Body of pancreas (tissue), 4 donors: ENCODE measurements at regions not wholly inside any gene's neighbourhood (a gene's known extent, or its start where the extent isn't known, plus 50 kb on each side); places are given as distances from the start of the nearest gene placed in this dataset.

Experiments
- ATAC-seq: fragments of 150-250 bp; one replicate; pipeline ENCODE4 v1.9.1; 2016
- DNase-seq, 4 donors: peaks; one replicate each; pipeline ENCODE4 v3.0.0-alpha.2; 2019
- H3K27ac ChIP-seq, 4 donors: fragments of 200-600 bp; sonication (generic); 1 replicate in 3 of 4; 2 replicates in 1 of 4; pipeline versions ENCODE4 v1.5.1 to v1.6.1; 2016 to 2019; ENCODE audit warnings: mild to moderate bottlenecking in 1 of 4, mixed read lengths in 1 of 4, moderate library complexity in 1 of 4
- H3K27me3 ChIP-seq, 2 donors: fragments of 200-600 bp; sonication (generic); one replicate each; pipeline ENCODE4 v1.6.0; 2016; ENCODE audit warnings: mild to moderate bottlenecking in 1 of 2
- H3K36me3 ChIP-seq, 2 donors: fragments of 200-600 bp; sonication (generic); replicated peaks in 1 of 2; 2 replicates each; pipeline ENCODE4 v1.5.1; 2016; ENCODE audit warnings: low read depth in 2 of 2; ENCODE audit not compliant: insufficient read depth in 1 of 2
- H3K4me1 ChIP-seq: fragments of 200-600 bp; sonication (generic); one replicate; pipeline ENCODE4 v1.6.0; 2016
- H3K4me3 ChIP-seq, 2 donors: fragments of 200-600 bp; sonication (generic); 1 replicate in 1 of 2; 2 replicates in 1 of 2; pipeline ENCODE4 v1.5.1; 2016 to 2019
- H3K9me3 ChIP-seq, 3 donors: fragments of 200-600 bp; sonication (generic); 1 replicate in 2 of 3; 2 replicates in 1 of 3; pipeline ENCODE4 v1.5.1; 2016
- POLR2A ChIP-seq, 3 donors: fragments of 450-650 bp; IDR thresholded peaks; one replicate each; pipeline ENCODE4 v1.6.1; 2016; ENCODE audit warnings: antibody characterized with exemption in 3 of 3, mild to moderate bottlenecking in 2 of 3
- WGBS, 2 donors: methylation state at CpG; one replicate each; pipeline ENCODE4 v1.1.5; 2017; 5-methylcytosine and 5-hydroxymethylcytosine counted together
- intact Hi-C: fragments of 100-400 bp; cut with DNase I; formaldehyde crosslinking; loops from one replicate; pipeline ENCODE4 v1.15.1; 2023
- TF ChIP-seq, protein P1 (sequence below), 7 experiments: fragments of 450-650 bp in 4 of 7; fragments of 200-600 bp in 3 of 7; sonication (generic) in 3 of 7; IDR thresholded peaks; one replicate each; pipeline ENCODE4 v1.5.1; 2016 to 2019; ENCODE audit warnings: antibody characterized with exemption in 7 of 7

DNA sequence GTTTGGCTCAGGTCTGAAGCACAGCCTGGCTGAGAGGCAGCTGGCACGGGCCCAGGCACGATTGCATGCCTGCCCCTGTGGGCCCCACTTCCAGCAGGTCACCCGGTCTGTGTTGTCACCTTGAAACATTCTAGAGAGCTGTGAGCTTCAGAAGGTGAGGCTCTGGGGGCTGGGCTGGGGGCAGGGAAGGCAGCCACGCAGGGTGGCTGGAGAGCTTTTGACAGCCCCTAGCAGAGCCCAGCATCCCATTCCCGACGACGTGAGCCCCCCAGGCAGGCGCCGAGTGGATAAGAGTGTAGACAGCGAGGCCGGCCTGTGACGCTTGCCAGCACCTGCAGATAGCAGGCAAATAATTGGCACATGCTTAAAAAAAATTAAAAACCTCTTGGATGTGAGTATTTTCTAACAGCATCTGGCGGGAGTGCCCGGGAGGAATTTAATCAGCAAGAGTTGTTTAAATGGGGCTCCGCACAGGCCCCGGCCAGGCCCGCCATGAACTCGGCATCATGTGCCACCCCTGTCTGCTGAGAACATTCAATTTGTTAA, 212.0 kb upstream of the TBX20 start:
- H3K9me3 ChIP-seq = no peaks in the 10 kb centered on the region
- no peaks in the 10 kb centered on the region for H3K27me3 ChIP-seq
- no peaks in the 10 kb centered on the region for H3K36me3 ChIP-seq
- no peak overlapping the region for H3K27ac ChIP-seq
- DNase-seq = peak; percentile 15 to 59 (median 29)
- ATAC-seq = peak; percentile 55
- intact Hi-C loops = no loop called here
- TF ChIP-seq POLR2A (IDR thresholded peaks at IDR 0.05) = no peak
- TF ChIP-seq, protein P1, sequence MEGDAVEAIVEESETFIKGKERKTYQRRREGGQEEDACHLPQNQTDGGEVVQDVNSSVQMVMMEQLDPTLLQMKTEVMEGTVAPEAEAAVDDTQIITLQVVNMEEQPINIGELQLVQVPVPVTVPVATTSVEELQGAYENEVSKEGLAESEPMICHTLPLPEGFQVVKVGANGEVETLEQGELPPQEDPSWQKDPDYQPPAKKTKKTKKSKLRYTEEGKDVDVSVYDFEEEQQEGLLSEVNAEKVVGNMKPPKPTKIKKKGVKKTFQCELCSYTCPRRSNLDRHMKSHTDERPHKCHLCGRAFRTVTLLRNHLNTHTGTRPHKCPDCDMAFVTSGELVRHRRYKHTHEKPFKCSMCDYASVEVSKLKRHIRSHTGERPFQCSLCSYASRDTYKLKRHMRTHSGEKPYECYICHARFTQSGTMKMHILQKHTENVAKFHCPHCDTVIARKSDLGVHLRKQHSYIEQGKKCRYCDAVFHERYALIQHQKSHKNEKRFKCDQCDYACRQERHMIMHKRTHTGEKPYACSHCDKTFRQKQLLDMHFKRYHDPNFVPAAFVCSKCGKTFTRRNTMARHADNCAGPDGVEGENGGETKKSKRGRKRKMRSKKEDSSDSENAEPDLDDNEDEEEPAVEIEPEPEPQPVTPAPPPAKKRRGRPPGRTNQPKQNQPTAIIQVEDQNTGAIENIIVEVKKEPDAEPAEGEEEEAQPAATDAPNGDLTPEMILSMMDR (IDR thresholded peaks at IDR 0.05) = no peak
- no peak overlapping the region for H3K4me3 ChIP-seq
- 13 to 29% methylated on average over 13 to 18 of the region's 18 CpGs for WGBS, 2 donors
- H3K4me1 ChIP-seq = peaks cover 9% of the 10 kb centered on the region

DNA sequence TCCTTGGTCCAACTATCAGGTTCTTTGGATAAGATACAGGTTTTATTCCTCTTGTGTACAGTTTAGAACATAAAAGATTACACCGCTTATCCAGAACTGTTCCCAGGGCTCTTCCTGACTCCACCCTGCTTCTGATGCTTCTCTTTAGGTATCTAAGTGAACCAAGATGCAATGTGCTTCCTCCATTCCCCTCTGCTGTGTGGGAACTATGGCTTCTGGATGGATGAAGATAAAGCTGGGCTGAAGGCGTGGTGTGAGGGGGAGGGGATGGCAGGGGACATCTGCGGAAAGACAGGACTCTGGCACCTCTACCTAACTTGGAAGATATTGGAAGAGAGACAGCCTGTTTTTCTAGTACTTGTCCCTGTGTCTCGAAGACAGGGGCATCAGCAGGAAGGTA, 209.9 kb upstream of the TBX20 start:
- 56 to 57% methylated on average over 4 of the region's 4 CpGs for WGBS, 2 donors
- no peak overlapping the region for H3K4me3 ChIP-seq
- no peaks in the 10 kb centered on the region for H3K27me3 ChIP-seq
- ATAC-seq (no peak), DNase-seq (no peak)
- no peaks in the 10 kb centered on the region for H3K36me3 ChIP-seq
- no peaks in the 10 kb centered on the region for H3K9me3 ChIP-seq
- no peak overlapping the region for H3K27ac ChIP-seq
- peaks cover 9% of the 10 kb centered on the region for H3K4me1 ChIP-seq
- intact Hi-C loops = no loop called here
- TF ChIP-seq POLR2A (IDR thresholded peaks at IDR 0.05) = no peak
- TF ChIP-seq, protein P1 (IDR thresholded peaks at IDR 0.05) = no peak

DNA sequence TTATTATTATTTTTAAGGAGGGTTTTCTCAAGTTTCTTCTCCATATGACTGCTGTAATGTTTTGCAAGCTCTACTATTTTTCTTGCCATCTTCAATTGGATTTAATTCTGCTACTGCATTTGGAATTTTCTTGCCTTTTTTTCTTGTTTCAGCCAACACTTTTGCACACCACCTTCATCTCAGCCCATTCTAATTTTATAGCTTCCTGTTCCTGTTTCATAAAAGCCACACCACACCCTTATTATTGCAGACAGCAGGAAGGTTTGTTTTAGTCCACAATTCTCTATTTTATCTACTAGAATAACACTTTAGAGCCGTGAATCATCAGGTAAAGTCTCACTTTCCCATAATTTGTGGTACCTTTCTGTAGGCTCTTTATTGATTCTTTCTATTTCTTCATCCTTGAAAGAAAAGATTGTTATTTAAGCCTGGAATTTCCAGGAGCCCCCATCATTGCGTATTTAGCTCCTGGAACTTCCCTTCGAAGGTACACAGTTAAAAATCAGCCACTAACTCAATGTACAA, 209.3 kb upstream of the TBX20 start:
- Histone ChIP-seq H3K9me3 (no peaks in the 10 kb centered on the region), H3K27me3 (no peaks in the 10 kb centered on the region), H3K36me3 (no peaks in the 10 kb centered on the region), H3K4me3 (no peak overlapping the region), H3K4me1 (peaks cover 9% of the 10 kb centered on the region), H3K27ac (no peak overlapping the region)
- intact Hi-C loops = no loop called here
- ATAC-seq = no peak
- TF ChIP-seq, protein P1 (IDR thresholded peaks at IDR 0.05) = no peak
- no peak for TF ChIP-seq POLR2A (IDR thresholded peaks at IDR 0.05)
- DNase-seq = no peak
- WGBS, 2 donors = 50 to 67% methylated on average over 3 of the region's 3 CpGs

DNA sequence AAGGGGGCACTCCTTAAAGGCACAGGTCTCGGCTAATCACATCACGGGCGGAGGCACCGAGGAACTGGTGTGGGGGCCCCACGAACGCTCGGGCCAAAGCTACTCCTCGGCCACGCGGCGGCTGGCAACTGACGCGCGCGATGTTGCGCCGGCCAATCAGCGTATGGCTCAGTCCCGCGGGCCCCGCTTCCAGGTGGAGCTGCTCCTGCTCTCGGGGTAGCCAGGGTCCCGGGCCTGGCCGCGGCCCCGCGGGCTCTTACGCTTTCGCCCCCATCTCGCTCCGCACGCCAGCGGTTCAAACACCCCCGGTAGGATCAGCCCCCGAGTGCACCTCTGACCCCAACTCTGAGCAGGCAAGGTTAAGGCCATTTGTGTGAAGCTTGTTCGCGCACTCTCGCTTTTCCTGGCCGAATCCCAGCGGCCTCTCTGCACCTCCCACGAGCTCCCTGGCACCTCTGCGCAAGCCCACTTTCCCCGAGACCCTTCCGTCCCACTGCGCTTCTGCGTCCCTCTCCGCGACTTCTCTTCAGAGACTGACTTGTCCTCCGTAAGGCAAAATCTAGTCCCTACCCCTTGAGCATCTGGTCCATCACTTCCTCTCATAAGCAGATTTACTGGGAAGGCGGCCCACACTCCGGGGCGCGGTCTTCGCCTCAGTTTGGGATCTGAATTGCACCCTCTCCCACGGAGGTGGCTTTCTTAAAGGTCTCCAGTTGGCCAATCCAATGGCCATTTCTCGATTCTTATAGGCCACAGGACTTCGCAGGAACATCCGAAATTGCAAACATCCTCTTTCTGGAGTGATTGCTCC, 200.9 kb upstream of the TBX20 start:
- ATAC-seq = peak; percentile 24
- 10 to 20% methylated on average over 48 to 58 of the region's 58 CpGs for WGBS, 2 donors
- DNase-seq = no peak
- intact Hi-C loops = no loop called here
- TF ChIP-seq, protein P1 (IDR thresholded peaks at IDR 0.05) = no peak
- no peak for TF ChIP-seq POLR2A (IDR thresholded peaks at IDR 0.05)
- Histone ChIP-seq H3K4me3 (no peak overlapping the region), H3K27ac (no peak overlapping the region), H3K9me3 (no peaks in the 10 kb centered on the region), H3K27me3 (peaks cover 0 to 7% of the 10 kb centered on the region in 2 donors), H3K4me1 (peaks cover 9% of the 10 kb centered on the region), H3K36me3 (no peaks in the 10 kb centered on the region)
